HUES6 (cell line): ENCODE measurements at regions not wholly inside any gene's neighbourhood (a gene's known extent, or its start where the extent isn't known, plus 50 kb on each side); places are given as distances from the start of the nearest gene placed in this dataset.

ENCODE experiments used
- H3K27ac ChIP-seq: 2 replicates; pipeline ENCODE4 v1.7.0; 2013; ENCODE audit warnings: low read depth, mild to moderate bottlenecking, low read length, inconsistent platforms
- H3K27me3 ChIP-seq: 2 replicates; pipeline ENCODE4 v1.6.1; 2013; ENCODE audit warnings: low read length; ENCODE audit not compliant: control insufficient read depth, insufficient read depth
- H3K36me3 ChIP-seq: 2 replicates; pipeline ENCODE4 v1.6.1; 2013; ENCODE audit warnings: low read length; ENCODE audit not compliant: control insufficient read depth, insufficient read depth
- H3K4me1 ChIP-seq: 2 replicates; pipeline ENCODE4 v1.6.1; 2013; ENCODE audit warnings: low read length; ENCODE audit not compliant: control insufficient read depth, insufficient read depth
- H3K4me3 ChIP-seq: 2 replicates; pipeline ENCODE4 v1.5.1; 2013; ENCODE audit warnings: low read depth, low read length
- H3K9ac ChIP-seq: one replicate; pipeline ENCODE4 v1.6.1; 2013; ENCODE audit warnings: mild to moderate bottlenecking, low read length
- H3K9me3 ChIP-seq: 2 replicates; pipeline ENCODE4 v1.6.1; 2013; ENCODE audit warnings: low read depth, low read length; ENCODE audit not compliant: control insufficient read depth, insufficient read depth

- Histone ChIP-seq H3K27me3 (no peaks in the 10 kb centered on the region), H3K27ac (no peak overlapping the region), H3K9ac (no peak overlapping the region), H3K4me3 (no peak overlapping the region), H3K36me3 (no peaks in the 10 kb centered on the region), H3K9me3 (no peaks in the 10 kb centered on the region), H3K4me1 (no peaks in the 10 kb centered on the region)
These were observed 1061.6 kb upstream of the FAM98A start for GRCh38 chr2:34660741-34661140.

DNA sequence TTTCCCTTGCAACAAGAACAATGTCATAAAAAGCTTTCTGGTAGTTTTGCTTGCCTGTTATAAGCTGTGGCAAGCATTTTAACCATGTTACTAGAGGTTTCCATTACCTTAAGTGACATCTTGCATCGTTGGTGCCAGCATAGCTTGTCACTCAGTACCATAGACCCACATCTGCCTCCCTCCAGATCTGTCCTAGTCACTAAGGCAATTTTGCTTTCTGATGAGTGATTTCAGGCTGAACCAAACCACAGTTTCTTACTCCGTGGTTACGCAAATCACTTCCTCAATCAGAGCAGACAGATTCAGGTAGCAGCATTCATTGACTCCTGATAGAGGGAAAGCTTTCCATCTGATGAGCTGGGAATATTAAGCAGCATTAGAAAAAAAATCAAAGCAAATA is 1057.5 kb upstream of the FAM98A start:
- H3K9me3 ChIP-seq, result no peaks in the 10 kb centered on the region
- no peaks in the 10 kb centered on the region for H3K27me3 ChIP-seq
- H3K9ac ChIP-seq, result no peak overlapping the region
- H3K4me3 ChIP-seq, result no peak overlapping the region
- H3K36me3 ChIP-seq, result no peaks in the 10 kb centered on the region
- H3K27ac ChIP-seq, result no peak overlapping the region
- no peaks in the 10 kb centered on the region for H3K4me1 ChIP-seq

- Histone ChIP-seq H3K9me3 (no peaks in the 10 kb centered on the region), H3K27ac (no peak overlapping the region), H3K4me1 (no peaks in the 10 kb centered on the region), H3K4me3 (no peak overlapping the region), H3K36me3 (no peaks in the 10 kb centered on the region), H3K27me3 (no peaks in the 10 kb centered on the region), H3K9ac (no peak overlapping the region)
These were observed 1053.5 kb upstream of the FAM98A start for GRCh38 chr2:34652636-34653035.

DNA sequence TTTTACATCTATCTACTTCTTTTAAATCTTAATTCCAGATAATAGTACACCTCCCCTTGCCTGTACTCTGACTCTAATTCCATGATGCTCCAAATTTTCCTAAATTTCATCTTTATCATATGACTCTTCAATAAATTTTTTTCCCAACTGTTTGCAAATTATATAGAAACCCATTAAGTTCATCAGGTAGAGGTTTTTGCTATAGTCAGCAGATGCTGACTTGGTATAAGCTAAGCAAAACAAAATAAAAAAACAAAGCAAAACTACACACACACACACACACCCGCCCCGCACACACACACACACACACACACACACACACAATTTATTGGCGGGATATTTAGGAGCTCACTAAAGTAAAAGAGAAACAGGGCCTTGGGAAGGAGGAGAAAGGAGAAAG is 1047.8 kb upstream of the FAM98A start:
- no peaks in the 10 kb centered on the region for H3K4me1 ChIP-seq
- peaks cover 4% of the 10 kb centered on the region; the same call in 1 of the 2 replicates for H3K9me3 ChIP-seq
- H3K9ac ChIP-seq, result no peak overlapping the region
- no peak overlapping the region for H3K4me3 ChIP-seq
- no peak overlapping the region for H3K27ac ChIP-seq
- H3K36me3 ChIP-seq, result no peaks in the 10 kb centered on the region
- H3K27me3 ChIP-seq, result no peaks in the 10 kb centered on the region

GRCh38 chr2:34632327-34632726 is 1033.2 kb upstream of the FAM98A start:
- Histone ChIP-seq H3K4me3 (no peak overlapping the region), H3K36me3 (no peaks in the 10 kb centered on the region), H3K4me1 (no peaks in the 10 kb centered on the region), H3K27ac (no peak overlapping the region), H3K27me3 (no peaks in the 10 kb centered on the region), H3K9ac (no peak overlapping the region), H3K9me3 (peaks cover 15% of the 10 kb centered on the region)

DNA sequence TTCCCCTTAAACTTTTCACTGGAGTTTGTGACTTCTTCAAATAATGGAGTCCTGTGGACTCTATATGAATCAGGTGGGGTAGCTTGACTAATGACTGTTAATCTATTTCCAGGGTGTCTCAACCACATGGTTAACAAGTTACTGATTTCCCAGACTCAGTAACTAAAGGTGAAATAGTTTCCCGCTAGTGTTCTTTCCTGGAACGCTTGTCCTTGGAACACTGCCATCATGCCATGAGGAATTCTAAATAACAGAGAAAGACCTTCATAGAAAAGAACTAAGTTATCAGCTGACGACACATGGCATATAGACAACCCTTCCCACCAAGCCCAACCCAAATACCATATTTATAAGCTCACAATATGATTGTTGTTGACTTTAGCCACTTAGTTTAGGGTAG is 1027.9 kb upstream of the FAM98A start:
- Histone ChIP-seq H3K4me3 (no peak overlapping the region), H3K9me3 (peaks cover 2% of the 10 kb centered on the region; the same call in 1 of the 2 replicates), H3K36me3 (no peaks in the 10 kb centered on the region), H3K9ac (no peak overlapping the region), H3K27me3 (no peaks in the 10 kb centered on the region), H3K4me1 (no peaks in the 10 kb centered on the region), H3K27ac (no peak overlapping the region)

DNA sequence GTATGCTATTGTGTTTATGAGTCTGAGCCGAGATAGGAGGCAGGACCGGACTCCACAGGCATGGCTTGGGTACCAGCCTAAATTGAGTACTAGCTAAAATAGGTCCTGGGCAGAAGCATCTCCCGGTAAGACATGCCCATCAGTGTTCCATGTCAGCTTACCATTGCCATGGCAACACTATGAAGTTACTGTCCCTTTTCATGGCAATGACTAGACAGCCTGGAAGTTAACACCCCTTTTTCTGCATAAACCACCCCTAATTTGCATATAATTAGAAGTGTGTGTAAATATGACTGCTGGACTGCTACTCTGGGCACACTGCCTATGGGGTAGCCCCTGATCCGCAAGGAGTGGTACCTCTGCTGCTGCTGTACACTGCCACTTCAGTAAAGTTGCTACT is 1005.1 kb upstream of the FAM98A start:
- Histone ChIP-seq H3K36me3 (no peaks in the 10 kb centered on the region), H3K9me3 (no peaks in the 10 kb centered on the region), H3K4me3 (no peak overlapping the region), H3K9ac (no peak overlapping the region), H3K4me1 (no peaks in the 10 kb centered on the region), H3K27me3 (no peaks in the 10 kb centered on the region), H3K27ac (no peak overlapping the region)

DNA sequence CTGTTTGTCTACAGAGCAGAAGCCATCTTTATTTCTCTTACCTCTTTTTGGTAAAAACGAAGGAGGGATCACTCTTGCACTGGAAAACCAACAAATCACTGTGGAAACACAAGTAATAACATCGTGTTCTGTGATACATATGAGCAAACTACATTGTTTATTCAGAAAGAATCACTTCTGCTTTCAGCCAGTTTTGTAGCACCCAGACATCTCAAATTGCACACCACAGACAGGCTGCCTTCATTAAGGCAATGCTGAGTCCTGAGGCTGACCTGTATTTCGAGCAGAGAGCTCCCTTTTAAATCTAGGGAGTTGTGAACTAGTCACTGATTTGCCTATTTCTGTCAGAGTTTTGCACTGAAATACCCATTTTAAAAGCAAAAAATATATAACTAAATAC is 1003.2 kb upstream of the FAM98A start:
- no peaks in the 10 kb centered on the region for H3K9me3 ChIP-seq

DNA sequence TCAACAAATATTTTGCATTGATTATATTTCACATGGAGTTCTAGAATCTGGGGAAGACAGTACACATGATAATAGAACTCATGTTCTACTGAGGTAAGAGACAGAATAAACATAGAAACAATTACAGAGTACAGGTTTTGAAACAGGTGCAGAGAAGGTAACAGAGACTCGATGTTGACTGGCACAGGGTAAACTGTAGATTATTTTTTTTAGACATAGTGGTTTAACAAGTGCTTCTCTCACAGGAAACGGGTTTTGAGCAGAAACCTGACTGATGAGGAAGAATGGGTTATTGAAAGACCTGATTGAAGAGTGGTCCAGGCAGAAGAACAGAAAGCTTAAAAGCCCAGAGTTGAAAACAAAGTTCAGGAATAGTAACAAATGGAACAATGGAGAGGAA is 1002.5 kb upstream of the FAM98A start:
- no peaks in the 10 kb centered on the region for H3K4me1 ChIP-seq
- no peak overlapping the region for H3K27ac ChIP-seq
- no peaks in the 10 kb centered on the region for H3K36me3 ChIP-seq
- no peak overlapping the region for H3K4me3 ChIP-seq
- H3K27me3 ChIP-seq, result no peaks in the 10 kb centered on the region
- H3K9me3 ChIP-seq, result no peaks in the 10 kb centered on the region
- no peak overlapping the region for H3K9ac ChIP-seq

More for the DNA sequence above, 1003.2 kb upstream of the FAM98A start:
- Histone ChIP-seq H3K4me1 (no peaks in the 10 kb centered on the region), H3K27ac (no peak overlapping the region), H3K36me3 (no peaks in the 10 kb centered on the region), H3K9ac (no peak overlapping the region), H3K4me3 (no peak overlapping the region), H3K27me3 (no peaks in the 10 kb centered on the region)

DNA sequence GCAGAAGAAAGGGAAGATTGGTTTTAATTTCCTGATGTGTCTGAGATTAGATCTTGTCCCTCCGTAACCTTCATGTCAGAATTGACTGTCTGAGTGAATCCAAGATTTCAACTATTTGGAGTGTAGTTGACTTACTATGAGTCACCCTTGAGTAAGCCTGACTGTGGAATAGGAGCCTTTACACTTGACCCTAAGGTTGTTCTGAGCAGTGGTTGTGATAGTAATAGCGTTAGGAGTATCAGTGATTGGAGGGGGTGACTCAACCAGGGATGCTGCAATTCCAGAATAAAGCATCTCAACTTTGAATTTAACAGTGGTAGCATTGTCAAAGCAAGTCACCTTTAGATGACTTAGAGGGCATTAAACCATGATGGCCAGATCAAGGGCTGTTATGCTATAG is 979.5 kb upstream of the FAM98A start:
- Histone ChIP-seq H3K9me3 (no peaks in the 10 kb centered on the region), H3K4me1 (no peaks in the 10 kb centered on the region), H3K27me3 (no peaks in the 10 kb centered on the region), H3K4me3 (no peak overlapping the region), H3K9ac (no peak overlapping the region), H3K27ac (no peak overlapping the region), H3K36me3 (no peaks in the 10 kb centered on the region)

- Histone ChIP-seq H3K9ac (no peak overlapping the region), H3K9me3 (peaks cover 2% of the 10 kb centered on the region; the same call in 1 of the 2 replicates), H3K36me3 (no peaks in the 10 kb centered on the region), H3K4me1 (no peaks in the 10 kb centered on the region), H3K27me3 (no peaks in the 10 kb centered on the region), H3K4me3 (no peak overlapping the region), H3K27ac (no peak overlapping the region)
These were observed 971.3 kb upstream of the FAM98A start for GRCh38 chr2:34570266-34570872.

- H3K27me3 ChIP-seq, result no peaks in the 10 kb centered on the region
- H3K4me1 ChIP-seq, result no peaks in the 10 kb centered on the region
- no peak overlapping the region for H3K9ac ChIP-seq
- no peak overlapping the region for H3K4me3 ChIP-seq
- no peak overlapping the region for H3K27ac ChIP-seq
- peaks cover 2% of the 10 kb centered on the region; the same call in 1 of the 2 replicates for H3K9me3 ChIP-seq
- no peaks in the 10 kb centered on the region for H3K36me3 ChIP-seq
These were observed 968.0 kb upstream of the FAM98A start for GRCh38 chr2:34567128-34567527.
